ENCODE measurements at regions not wholly inside any gene's neighbourhood (a gene's known extent, or its start where the extent isn't known, plus 50 kb on each side); places are given as distances from the start of the nearest gene placed in this dataset.

- peak; percentile 35 for DNase-seq
Measured at GRCh38 chr12:74689071-74689655, 151.5 kb downstream of the ATXN7L3B start.

- no peak for DNase-seq
Measured at GRCh38 chr12:74689929-74690328, 152.3 kb downstream of the ATXN7L3B start.

GRCh38 chr12:74719447-74719846 is 181.8 kb downstream of the ATXN7L3B start:
- no peak for DNase-seq

GRCh38 chr12:74722709-74723108 is 185.1 kb downstream of the ATXN7L3B start:
- DNase-seq = no peak

- DNase-seq = no peak
Measured at GRCh38 chr12:74725154-74725553, 187.5 kb downstream of the ATXN7L3B start.

- no peak for DNase-seq
Measured at GRCh38 chr12:74728006-74728405, 190.4 kb downstream of the ATXN7L3B start.

- DNase-seq = no peak
Measured at GRCh38 chr12:74732164-74732784, 194.6 kb downstream of the ATXN7L3B start.

- peak; percentile 63 for DNase-seq
Measured at GRCh38 chr12:74732826-74733225, 195.2 kb downstream of the ATXN7L3B start.

- DNase-seq = no peak
Measured at GRCh38 chr12:74741112-74741511, 203.5 kb downstream of the ATXN7L3B start.

GRCh38 chr12:74747305-74747704 is 209.7 kb downstream of the ATXN7L3B start:
- DNase-seq = no peak

- no peak for DNase-seq
Measured at GRCh38 chr12:74751441-74751840, 213.8 kb downstream of the ATXN7L3B start.

- DNase-seq = no peak
Measured at GRCh38 chr12:74752215-74752614, 214.6 kb downstream of the ATXN7L3B start.

GRCh38 chr12:74770552-74770951 is 232.9 kb downstream of the ATXN7L3B start:
- DNase-seq = no peak

- no peak for DNase-seq
Measured at GRCh38 chr12:74775276-74775675, 237.6 kb downstream of the ATXN7L3B start.

- no peak for DNase-seq
Measured at GRCh38 chr12:74776378-74776777, 238.7 kb downstream of the ATXN7L3B start.

- DNase-seq = no peak
Measured at GRCh38 chr12:74780182-74780849, 242.7 kb downstream of the ATXN7L3B start.

- DNase-seq = peak; percentile 36
Measured at GRCh38 chr12:74780850-74781241, 243.2 kb downstream of the ATXN7L3B start.

- peak; percentile 22 for DNase-seq
Measured at GRCh38 chr12:74781991-74782485, 244.4 kb downstream of the ATXN7L3B start.

GRCh38 chr12:74790931-74791330 is 253.3 kb downstream of the ATXN7L3B start:
- DNase-seq = no peak

- DNase-seq = no peak
Measured at GRCh38 chr12:74791365-74791764, 253.7 kb downstream of the ATXN7L3B start.

- no peak for DNase-seq
Measured at GRCh38 chr12:74794522-74794921, 256.9 kb downstream of the ATXN7L3B start.

- DNase-seq = no peak
Measured at GRCh38 chr12:74801625-74802024, 264.0 kb downstream of the ATXN7L3B start.

GRCh38 chr12:74816398-74817175 is 279.0 kb downstream of the ATXN7L3B start:
- DNase-seq = no peak

Data from retina (tissue), 1 donor.